Caco-2 (cell line): ENCODE measurements at regions not wholly inside any gene's neighbourhood (a gene's known extent, or its start where the extent isn't known, plus 50 kb on each side); places are given as distances from the start of the nearest gene placed in this dataset.
"Not testable (repeated sequence)": the region's sequence is repeated elsewhere in the genome, so short reads cannot be mapped to it uniquely, and the experiment has no call there.

ENCODE experiments used
- BruUV-seq: library from RNA; stranded (reverse); fragments of 400-500 nt; replicated peaks from 2 replicates; lab custom pipeline; 2021; lab: Mats Ljungman, UMichigan
- CTCF ChIA-PET: fragments of 300-600 bp; sonication (Branson Sonifier 250); formaldehyde crosslinking; loops from one replicate; lab custom pipeline; 2022; ENCODE audit warnings: antibody characterized with exemption; lab: Charles Lee
- POLR2A ChIA-PET: fragments of 300-600 bp; sonication (Branson Sonifier 250); formaldehyde crosslinking; loops from one replicate; lab custom pipeline; 2022; ENCODE audit warnings: antibody characterized with exemption; lab: Charles Lee
- DNase-seq, 2 experiments: peaks; one replicate each; pipeline versions ENCODE4 v3.0.0 to v3.0.0-alpha.2; 2020 to 2022
- H3K27me3 ChIP-seq: replicated peaks from 2 replicates; pipeline ENCODE4 v1.6.0; 2011; ENCODE audit warnings: low read length; ENCODE audit not compliant: control insufficient read depth, insufficient read depth
- H3K36me3 ChIP-seq: 2 replicates; pipeline ENCODE4 v1.5.1; 2011; ENCODE audit warnings: low read length; ENCODE audit not compliant: control insufficient read depth, insufficient read depth
- H3K4me1 ChIP-seq: fragments of 250-450 bp; sonication (Bioruptor Pico); 2 replicates; pipeline ENCODE4 v1.5.1; 2020; ENCODE audit warnings: mild to moderate bottlenecking
- H3K4me3 ChIP-seq: 2 replicates; pipeline ENCODE4 v1.5.1; 2011; ENCODE audit warnings: low read depth, mild to moderate bottlenecking, control low read depth, low read length
- H3K9me3 ChIP-seq: fragments of 250-450 bp; sonication (Bioruptor Pico); 2 replicates; pipeline ENCODE4 v1.5.1; 2020; ENCODE audit warnings: mild to moderate bottlenecking, moderate library complexity
- H3K27ac Mint-ChIP-seq: one replicate; pipeline ENCODE4 v1.8.0; 2022; ENCODE audit warnings: mixed read lengths; ENCODE audit not compliant: unreplicated experiment
- H3K27me3 Mint-ChIP-seq: one replicate; pipeline ENCODE4 v1.8.0; 2022; ENCODE audit warnings: mixed read lengths; ENCODE audit not compliant: insufficient read depth, unreplicated experiment
- H3K36me3 Mint-ChIP-seq: one replicate; pipeline ENCODE4 v1.8.0; 2022; ENCODE audit warnings: mild to moderate bottlenecking, mixed read lengths; ENCODE audit not compliant: insufficient read depth, unreplicated experiment
- H3K4me1 Mint-ChIP-seq: one replicate; pipeline ENCODE4 v1.8.0; 2022; ENCODE audit warnings: low read depth, mixed read lengths; ENCODE audit not compliant: unreplicated experiment
- H3K4me3 Mint-ChIP-seq: one replicate; pipeline ENCODE4 v1.8.0; 2022; ENCODE audit warnings: mild to moderate bottlenecking, moderate library complexity, mixed read lengths; ENCODE audit not compliant: unreplicated experiment
- H3K9me3 Mint-ChIP-seq: one replicate; pipeline ENCODE4 v1.8.0; 2022; ENCODE audit warnings: mixed read lengths; ENCODE audit not compliant: unreplicated experiment
- intact Hi-C: fragments of 100-400 bp; cut with micrococcal nuclease; formaldehyde crosslinking; loops from one replicate; pipeline ENCODE4 v1.10.0; 2022; ENCODE audit not compliant: unreplicated experiment
- TF ChIP-seq, protein P1 (sequence below), 2 experiments: fragments of 200-600 bp in 1 of 2; IDR thresholded peaks; 1 replicate in 1 of 2; 2 replicates in 1 of 2; pipeline versions ENCODE4 v1.5.1 to v1.8.0; 2011 to 2022; ENCODE audit warnings: antibody characterized with exemption in 1 of 2, control low read depth in 1 of 2, inconsistent platforms in 1 of 2, low read depth in 1 of 2, low read length in 1 of 2, mild to moderate bottlenecking in 1 of 2, moderate library complexity in 1 of 2; ENCODE audit not compliant: insufficient read depth in 1 of 2, severe bottlenecking in 1 of 2, unreplicated experiment in 1 of 2

DNA sequence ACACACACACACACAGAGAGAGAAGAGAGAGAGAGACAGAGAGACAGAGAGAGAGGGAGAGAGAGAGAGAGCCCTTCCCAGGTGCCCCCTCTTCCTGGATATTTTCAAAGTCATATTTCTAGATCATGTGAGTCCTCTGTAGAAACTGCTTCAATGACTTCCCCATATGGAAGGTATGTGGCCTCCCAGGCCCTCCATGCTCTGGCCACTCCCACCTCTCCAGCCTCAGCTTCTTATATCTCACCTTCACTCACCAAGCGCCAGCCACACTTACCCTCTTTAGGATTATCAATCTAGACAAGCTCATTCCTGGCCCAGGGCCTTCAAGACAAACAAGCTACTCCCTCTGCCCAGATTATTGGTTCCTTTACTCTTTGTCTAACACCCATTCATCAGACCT, 259.7 kb downstream of the MTERF1 start:
- Mint-ChIP-seq H3K4me1 (no peaks in the 10 kb centered on the region), H3K27me3 (peaks cover 5% of the 10 kb centered on the region), H3K27ac (no peak overlapping the region), H3K36me3 (no peaks in the 10 kb centered on the region), H3K9me3 (no peaks in the 10 kb centered on the region), H3K4me3 (no peak overlapping the region)
- H3K36me3 ChIP-seq, result no peaks in the 10 kb centered on the region
- no peak overlapping the region for H3K4me3 ChIP-seq
- intact Hi-C loops, result no loop called here
- H3K9me3 ChIP-seq, result no peaks in the 10 kb centered on the region
- no peaks in the 10 kb centered on the region for H3K4me1 ChIP-seq
- CTCF ChIA-PET, result no interaction called here
- H3K27me3 ChIP-seq, result no peaks in the 10 kb centered on the region
- POLR2A ChIA-PET, result no interaction called here
- DNase-seq, result no peak
- TF ChIP-seq, protein P1, sequence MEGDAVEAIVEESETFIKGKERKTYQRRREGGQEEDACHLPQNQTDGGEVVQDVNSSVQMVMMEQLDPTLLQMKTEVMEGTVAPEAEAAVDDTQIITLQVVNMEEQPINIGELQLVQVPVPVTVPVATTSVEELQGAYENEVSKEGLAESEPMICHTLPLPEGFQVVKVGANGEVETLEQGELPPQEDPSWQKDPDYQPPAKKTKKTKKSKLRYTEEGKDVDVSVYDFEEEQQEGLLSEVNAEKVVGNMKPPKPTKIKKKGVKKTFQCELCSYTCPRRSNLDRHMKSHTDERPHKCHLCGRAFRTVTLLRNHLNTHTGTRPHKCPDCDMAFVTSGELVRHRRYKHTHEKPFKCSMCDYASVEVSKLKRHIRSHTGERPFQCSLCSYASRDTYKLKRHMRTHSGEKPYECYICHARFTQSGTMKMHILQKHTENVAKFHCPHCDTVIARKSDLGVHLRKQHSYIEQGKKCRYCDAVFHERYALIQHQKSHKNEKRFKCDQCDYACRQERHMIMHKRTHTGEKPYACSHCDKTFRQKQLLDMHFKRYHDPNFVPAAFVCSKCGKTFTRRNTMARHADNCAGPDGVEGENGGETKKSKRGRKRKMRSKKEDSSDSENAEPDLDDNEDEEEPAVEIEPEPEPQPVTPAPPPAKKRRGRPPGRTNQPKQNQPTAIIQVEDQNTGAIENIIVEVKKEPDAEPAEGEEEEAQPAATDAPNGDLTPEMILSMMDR (IDR thresholded peaks at IDR 0.05; ENCODE audit: insufficient read depth in 1 of 2, low read depth in 1 of 2, low read length in 1 of 2, severe bottlenecking in 1 of 2, unreplicated experiment in 1 of 2), result no peak
- BruUV-seq, result no TSS peak

DNA sequence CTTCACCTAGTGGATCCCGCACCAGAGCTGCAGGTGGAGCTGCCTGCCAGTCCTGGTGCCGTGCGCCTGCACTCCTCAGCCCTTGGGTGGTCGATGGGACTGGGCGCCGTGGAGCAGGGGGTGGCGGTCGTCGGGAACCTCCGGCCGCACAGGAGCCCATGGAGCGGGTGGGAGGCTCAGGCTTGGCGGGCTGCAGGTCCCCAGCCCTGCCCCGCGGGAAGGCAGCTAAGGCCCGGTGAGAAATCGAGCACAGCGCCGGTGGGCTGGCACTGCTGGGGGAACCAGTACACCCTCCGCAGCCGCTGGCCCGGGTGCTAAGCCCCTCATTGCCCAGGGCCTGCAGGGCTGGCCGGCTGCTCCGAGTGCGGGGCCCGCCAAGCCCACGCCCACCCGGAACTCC, 253.2 kb downstream of the MTERF1 start:
- H3K36me3 Mint-ChIP-seq, H3K9me3 ChIP-seq, H3K4me1 ChIP-seq, DNase-seq, H3K4me3 Mint-ChIP-seq, H3K27me3 Mint-ChIP-seq, H3K27me3 ChIP-seq, intact Hi-C loops, H3K27ac Mint-ChIP-seq, BruUV-seq, CTCF ChIA-PET, H3K36me3 ChIP-seq, H3K4me3 ChIP-seq, H3K9me3 Mint-ChIP-seq, POLR2A ChIA-PET, H3K4me1 Mint-ChIP-seq: not testable (repeated sequence)

DNA sequence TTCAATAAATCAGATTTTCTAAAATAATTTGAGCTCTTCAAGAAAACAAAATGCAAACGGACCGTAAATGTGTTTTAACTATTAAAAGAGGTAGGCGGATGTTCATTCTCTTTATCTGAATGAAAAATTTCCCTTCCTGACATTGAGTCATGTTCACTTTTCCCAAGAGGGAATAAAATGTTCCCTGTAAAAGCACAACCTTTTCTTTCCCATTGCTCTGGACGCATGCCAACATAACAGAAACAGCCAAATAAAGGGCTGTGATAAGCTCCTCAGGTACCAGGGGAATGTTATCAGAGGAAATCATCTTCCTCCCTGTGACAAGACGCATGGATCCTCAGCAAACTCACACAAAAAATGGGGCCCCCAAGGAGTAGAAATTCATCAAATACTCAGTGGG, 251.8 kb downstream of the MTERF1 start:
- H3K27me3 ChIP-seq, result no peaks in the 10 kb centered on the region
- Mint-ChIP-seq H3K27ac (no peak overlapping the region), H3K27me3 (peaks cover 2% of the 10 kb centered on the region), H3K4me3 (no peak overlapping the region), H3K36me3 (no peaks in the 10 kb centered on the region), H3K9me3 (no peaks in the 10 kb centered on the region), H3K4me1 (no peaks in the 10 kb centered on the region)
- BruUV-seq, result no TSS peak
- no peak for DNase-seq
- no peaks in the 10 kb centered on the region for H3K9me3 ChIP-seq
- no peaks in the 10 kb centered on the region for H3K36me3 ChIP-seq
- CTCF ChIA-PET, result no interaction called here
- no peaks in the 10 kb centered on the region for H3K4me1 ChIP-seq
- H3K4me3 ChIP-seq, result no peak overlapping the region
- intact Hi-C loops, result no loop called here
- POLR2A ChIA-PET, result no interaction called here
- TF ChIP-seq, protein P1 (IDR thresholded peaks at IDR 0.05; ENCODE audit: insufficient read depth in 1 of 2, low read depth in 1 of 2, low read length in 1 of 2, severe bottlenecking in 1 of 2, unreplicated experiment in 1 of 2), result no peak
